Activated B cell treated with CpG ODN at 0.5 μM for 24 hours (primary cell): ENCODE measurements at regions not wholly inside any gene's neighbourhood (a gene's known extent, or its start where the extent isn't known, plus 50 kb on each side); places are given as distances from the start of the nearest gene placed in this dataset.

Experiments used
- ATAC-seq: fragments of 200-7000 bp; cut with Tn5 transposase; one replicate; pipeline ENCODE4 v1.10.0; 2021; ENCODE audit warnings: low read depth, mild to moderate bottlenecking, moderate library complexity
- CTCF ChIA-PET: fragments of 350-600 bp; sonication (Branson Sonifier 250); formaldehyde crosslinking; loops from one replicate; lab custom pipeline; 2021; ENCODE audit warnings: antibody characterized with exemption; lab: Charles Lee
- POLR2A ChIA-PET: fragments of 350-600 bp; sonication (Branson Sonifier 250); formaldehyde crosslinking; loops from one replicate; lab custom pipeline; 2021; ENCODE audit warnings: antibody characterized with exemption; lab: Charles Lee
- DNase-seq: peaks from one replicate; pipeline ENCODE4 v3.0.0; 2022
- H3K27ac Mint-ChIP-seq: one replicate; pipeline ENCODE4 v1.8.0; 2020; ENCODE audit warnings: mixed read lengths
- H3K27me3 Mint-ChIP-seq: one replicate; pipeline ENCODE4 v1.8.0; 2021; ENCODE audit warnings: mixed read lengths
- H3K36me3 Mint-ChIP-seq: one replicate; pipeline ENCODE4 v1.8.0; 2021; ENCODE audit warnings: low read depth, mixed read lengths
- H3K4me1 Mint-ChIP-seq: one replicate; pipeline ENCODE4 v1.8.0; 2021; ENCODE audit warnings: mixed read lengths
- H3K4me3 Mint-ChIP-seq: one replicate; pipeline ENCODE4 v1.8.0; 2020; ENCODE audit warnings: mild to moderate bottlenecking, mixed read lengths
- H3K9me3 Mint-ChIP-seq: one replicate; pipeline ENCODE4 v1.8.0; 2020; ENCODE audit warnings: mixed read lengths
- intact Hi-C: fragments of 100-400 bp; cut with micrococcal nuclease; formaldehyde crosslinking; loops from one replicate; pipeline ENCODE4 v1.15.1; 2024
- TF ChIP-seq, protein P1 (sequence below): fragments of 200-600 bp; IDR thresholded peaks from one replicate; pipeline ENCODE4 v1.8.0; 2022; ENCODE audit warnings: antibody characterized with exemption, mild to moderate bottlenecking

DNA sequence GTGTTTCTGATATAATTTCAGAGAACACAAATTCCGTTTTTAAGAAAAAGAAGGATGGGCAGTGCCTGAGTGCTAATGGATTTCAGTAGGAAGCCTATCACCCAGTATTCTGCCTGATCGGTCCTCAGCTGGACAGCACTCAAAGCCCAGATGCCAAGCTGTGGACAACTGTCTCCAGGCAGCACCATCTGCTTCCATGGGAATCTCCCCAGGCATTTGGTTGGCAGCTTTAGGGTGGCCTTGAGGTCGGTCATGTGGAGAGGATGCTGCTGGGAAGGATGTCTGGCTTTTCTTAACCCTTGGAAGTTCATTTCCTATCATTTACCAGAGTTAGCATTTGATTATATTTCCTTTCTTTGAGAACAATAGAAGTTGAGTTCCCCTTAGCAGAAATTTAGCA is 311.7 kb downstream of the TBC1D4 start:
- H3K9me3 Mint-ChIP-seq, result peaks cover 2% of the 10 kb centered on the region
- POLR2A ChIA-PET, result no interaction called here
- H3K4me3 Mint-ChIP-seq, result no peak overlapping the region
- TF ChIP-seq, protein P1, sequence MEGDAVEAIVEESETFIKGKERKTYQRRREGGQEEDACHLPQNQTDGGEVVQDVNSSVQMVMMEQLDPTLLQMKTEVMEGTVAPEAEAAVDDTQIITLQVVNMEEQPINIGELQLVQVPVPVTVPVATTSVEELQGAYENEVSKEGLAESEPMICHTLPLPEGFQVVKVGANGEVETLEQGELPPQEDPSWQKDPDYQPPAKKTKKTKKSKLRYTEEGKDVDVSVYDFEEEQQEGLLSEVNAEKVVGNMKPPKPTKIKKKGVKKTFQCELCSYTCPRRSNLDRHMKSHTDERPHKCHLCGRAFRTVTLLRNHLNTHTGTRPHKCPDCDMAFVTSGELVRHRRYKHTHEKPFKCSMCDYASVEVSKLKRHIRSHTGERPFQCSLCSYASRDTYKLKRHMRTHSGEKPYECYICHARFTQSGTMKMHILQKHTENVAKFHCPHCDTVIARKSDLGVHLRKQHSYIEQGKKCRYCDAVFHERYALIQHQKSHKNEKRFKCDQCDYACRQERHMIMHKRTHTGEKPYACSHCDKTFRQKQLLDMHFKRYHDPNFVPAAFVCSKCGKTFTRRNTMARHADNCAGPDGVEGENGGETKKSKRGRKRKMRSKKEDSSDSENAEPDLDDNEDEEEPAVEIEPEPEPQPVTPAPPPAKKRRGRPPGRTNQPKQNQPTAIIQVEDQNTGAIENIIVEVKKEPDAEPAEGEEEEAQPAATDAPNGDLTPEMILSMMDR, result no peak
- CTCF ChIA-PET, result interaction anchor here (0.9 kb wide), 1 partner anchor 50 kb away, joined by 3 read pairs; no protein-coding TSS in a partner anchor
- H3K27me3 Mint-ChIP-seq, result peaks cover 2% of the 10 kb centered on the region
- ATAC-seq, result no peak
- no peaks in the 10 kb centered on the region for H3K4me1 Mint-ChIP-seq
- H3K36me3 Mint-ChIP-seq, result no peaks in the 10 kb centered on the region
- H3K27ac Mint-ChIP-seq, result no peak overlapping the region
- DNase-seq, result no peak
- intact Hi-C loops, result no loop called here

DNA sequence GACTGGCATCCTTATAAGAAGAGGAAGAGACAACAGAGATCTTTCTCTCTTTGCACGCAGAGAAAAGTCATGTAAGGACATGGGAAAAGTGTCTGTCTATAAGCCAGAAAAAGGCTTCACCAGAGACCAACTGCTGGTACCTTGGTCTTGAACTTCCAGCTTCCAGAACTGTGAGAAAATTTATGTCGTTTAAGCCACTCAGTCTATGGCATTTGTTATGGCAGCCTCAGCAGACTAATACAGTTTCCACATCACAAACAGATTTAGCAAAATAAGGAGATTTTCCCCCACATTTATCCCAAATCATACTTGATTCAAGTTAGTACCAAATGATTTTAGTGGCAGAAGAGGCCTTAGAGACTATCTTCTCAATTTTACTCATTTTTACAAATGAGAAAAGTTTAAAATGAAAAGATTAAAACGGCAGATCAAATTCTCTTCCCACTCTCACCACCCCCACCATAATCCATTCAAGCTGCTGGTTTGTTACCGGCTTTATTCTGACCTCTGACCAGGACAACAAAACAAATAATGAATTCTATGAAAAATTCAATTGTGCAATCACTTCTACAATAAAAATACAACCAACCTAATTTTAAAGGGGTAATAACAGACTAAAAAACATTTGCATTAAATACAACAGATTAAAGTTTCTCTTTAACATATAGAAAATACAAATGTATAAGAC is 316.3 kb downstream of the TBC1D4 start:
- no peaks in the 10 kb centered on the region for H3K9me3 Mint-ChIP-seq
- no peak overlapping the region for H3K27ac Mint-ChIP-seq
- no peaks in the 10 kb centered on the region for H3K27me3 Mint-ChIP-seq
- ChIA-PET CTCF (no interaction called here), POLR2A (no interaction called here)
- H3K36me3 Mint-ChIP-seq, result no peaks in the 10 kb centered on the region
- TF ChIP-seq, protein P1, result no peak
- intact Hi-C loops, result no loop called here
- DNase-seq (no peak), ATAC-seq (no peak)
- H3K4me3 Mint-ChIP-seq, result no peak overlapping the region
- H3K4me1 Mint-ChIP-seq, result no peaks in the 10 kb centered on the region

DNA sequence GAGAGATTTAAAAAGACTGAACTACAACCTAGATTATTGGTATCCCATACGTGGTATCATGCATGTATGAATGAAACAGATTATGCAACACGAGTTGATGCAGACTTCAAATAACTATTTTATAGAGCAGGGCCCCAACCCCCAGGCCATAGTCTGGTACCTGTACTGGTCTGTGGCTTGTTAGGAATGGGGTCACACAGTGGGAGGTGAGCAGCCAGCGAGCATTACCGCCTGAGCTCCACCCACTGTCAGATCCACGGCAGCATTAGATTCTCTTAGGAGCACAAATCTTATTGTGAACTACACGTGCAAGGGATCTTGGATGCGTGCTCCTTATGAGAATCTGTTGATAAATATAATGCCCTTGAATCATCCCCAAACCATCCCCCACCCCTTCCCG is 320.2 kb downstream of the TBC1D4 start:
- Mint-ChIP-seq H3K4me3 (no peak overlapping the region), H3K27me3 (no peaks in the 10 kb centered on the region), H3K9me3 (no peaks in the 10 kb centered on the region), H3K27ac (no peak overlapping the region), H3K36me3 (no peaks in the 10 kb centered on the region), H3K4me1 (no peaks in the 10 kb centered on the region)
- POLR2A ChIA-PET, result no interaction called here
- ATAC-seq, result no peak
- CTCF ChIA-PET, result no interaction called here
- intact Hi-C loops, result no loop called here
- TF ChIP-seq, protein P1, result no peak
- DNase-seq, result no peak

GRCh38 chr13:75160984-75161383 is 321.0 kb downstream of the TBC1D4 start:
- H3K4me1 Mint-ChIP-seq, result no peaks in the 10 kb centered on the region
- H3K36me3 Mint-ChIP-seq, result no peaks in the 10 kb centered on the region
- H3K27me3 Mint-ChIP-seq, result no peaks in the 10 kb centered on the region
- intact Hi-C loops, result no loop called here
- H3K9me3 Mint-ChIP-seq, result peaks cover 2% of the 10 kb centered on the region
- no peak for ATAC-seq
- no peak overlapping the region for H3K27ac Mint-ChIP-seq
- DNase-seq, result no peak
- TF ChIP-seq, protein P1, result no peak
- H3K4me3 Mint-ChIP-seq, result no peak overlapping the region
- POLR2A ChIA-PET, result no interaction called here
- CTCF ChIA-PET, result no interaction called here

DNA sequence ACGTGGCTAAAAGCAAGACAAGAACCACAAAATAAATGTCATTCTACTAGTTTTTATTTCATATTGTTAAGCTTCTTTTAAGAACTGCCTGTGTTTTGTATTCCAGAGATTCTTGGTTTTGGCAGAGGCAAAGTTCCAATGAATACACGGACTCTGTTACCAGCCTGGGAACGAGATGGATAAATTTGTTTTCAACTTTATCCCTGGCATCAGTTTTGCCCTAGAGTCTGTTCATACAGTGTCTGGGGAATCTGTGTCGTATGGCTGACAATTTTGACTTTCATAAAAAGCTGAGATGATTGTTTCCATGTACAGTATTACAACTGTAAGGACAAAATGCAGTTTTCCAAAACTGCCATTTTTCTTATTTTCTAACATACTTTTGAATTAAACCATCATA is 327.6 kb downstream of the TBC1D4 start:
- Mint-ChIP-seq H3K36me3 (no peaks in the 10 kb centered on the region), H3K9me3 (peaks cover 11% of the 10 kb centered on the region), H3K4me1 (no peaks in the 10 kb centered on the region), H3K27me3 (no peaks in the 10 kb centered on the region), H3K27ac (no peak overlapping the region), H3K4me3 (no peak overlapping the region)
- DNase-seq (no peak), ATAC-seq (no peak)
- TF ChIP-seq, protein P1, result no peak
- ChIA-PET POLR2A (no interaction called here), CTCF (no interaction called here)
- intact Hi-C loops, result no loop called here
